ENCODE measurements at regions not wholly inside any gene's neighbourhood (a gene's known extent, or its start where the extent isn't known, plus 50 kb on each side); places are given as distances from the start of the nearest gene placed in this dataset.

- DNase-seq (ENCODE audit: low read depth in 2 of 2), result no peak
Observed at GRCh38 chrX:10021461-10022272, 54.5 kb downstream of the CLDN34 start.

GRCh38 chrX:10022273-10022541 lies 55.0 kb downstream of the CLDN34 start:
- no peak for DNase-seq (ENCODE audit: low read depth in 2 of 2)

DNA sequence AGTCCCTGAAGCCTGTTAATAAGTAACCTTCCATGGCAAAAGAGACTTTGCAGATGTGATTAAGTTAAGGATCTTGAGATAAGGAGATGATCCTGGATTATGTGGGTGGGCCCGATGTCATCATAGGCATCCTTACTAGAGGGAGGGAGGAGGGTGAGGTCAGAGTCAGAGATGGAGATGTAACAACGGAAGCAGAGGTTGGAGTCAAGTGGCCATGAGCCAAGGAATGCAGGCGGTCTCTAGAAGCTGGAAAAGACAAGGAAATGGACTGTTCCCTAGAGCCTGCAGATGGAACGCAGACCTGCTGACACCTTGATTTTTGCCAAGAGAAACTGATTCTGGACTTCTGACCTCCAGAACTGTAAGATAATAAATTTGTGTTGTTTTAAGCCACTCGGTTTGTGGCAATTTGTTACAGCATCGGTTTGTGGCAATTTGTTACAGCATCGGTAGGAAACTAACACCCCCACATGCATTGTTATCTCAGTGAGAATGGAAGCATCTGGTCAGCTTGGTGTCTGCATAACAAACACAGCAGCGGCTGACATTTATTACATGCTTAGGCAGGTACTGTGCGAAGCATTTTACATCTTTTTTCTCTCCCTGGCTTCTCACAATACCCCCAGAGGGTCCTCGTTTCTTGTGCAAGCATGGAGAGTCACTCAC lies 55.6 kb downstream of the CLDN34 start:
- no peak for DNase-seq (ENCODE audit: low read depth in 2 of 2)

- DNase-seq (ENCODE audit: low read depth in 2 of 2), result no peak
Observed at GRCh38 chrX:10023821-10024220, 56.7 kb downstream of the CLDN34 start.

DNA sequence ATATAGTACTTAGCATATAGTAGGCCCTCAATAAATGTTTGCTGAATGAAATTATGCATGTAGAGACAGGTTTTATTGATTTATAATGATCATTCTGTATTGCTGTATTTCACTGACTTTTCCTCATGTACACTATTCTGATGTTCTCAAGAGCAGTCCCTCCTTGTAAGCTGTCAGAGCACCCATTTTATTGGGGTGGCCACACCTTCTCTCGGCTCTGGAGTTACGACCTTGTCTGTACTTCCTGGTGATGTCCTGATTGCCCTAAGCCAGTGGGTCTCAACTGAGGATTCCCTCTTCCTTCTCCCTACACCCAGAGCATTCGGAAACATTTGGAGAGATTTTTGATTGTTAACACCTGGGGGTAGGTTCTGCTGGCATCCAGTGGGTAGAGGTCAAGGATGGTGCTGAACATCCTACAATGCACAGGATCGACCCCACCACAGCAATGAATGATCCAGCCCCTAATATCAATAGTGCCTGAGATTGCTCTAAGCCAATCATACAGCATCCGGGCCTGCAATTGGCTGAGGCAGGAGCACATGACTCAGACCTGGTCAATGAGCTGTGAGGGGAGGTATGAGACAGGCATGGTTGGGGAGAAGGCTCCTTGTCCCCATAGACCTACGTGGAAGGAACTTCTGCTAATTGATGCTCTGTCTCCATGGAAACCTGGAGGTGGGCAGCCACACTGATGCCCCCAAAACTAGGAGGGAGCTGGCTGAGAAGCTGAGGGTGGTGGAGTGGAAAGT lies 58.8 kb downstream of the CLDN34 start:
- no peak for DNase-seq (ENCODE audit: low read depth in 2 of 2)

DNA sequence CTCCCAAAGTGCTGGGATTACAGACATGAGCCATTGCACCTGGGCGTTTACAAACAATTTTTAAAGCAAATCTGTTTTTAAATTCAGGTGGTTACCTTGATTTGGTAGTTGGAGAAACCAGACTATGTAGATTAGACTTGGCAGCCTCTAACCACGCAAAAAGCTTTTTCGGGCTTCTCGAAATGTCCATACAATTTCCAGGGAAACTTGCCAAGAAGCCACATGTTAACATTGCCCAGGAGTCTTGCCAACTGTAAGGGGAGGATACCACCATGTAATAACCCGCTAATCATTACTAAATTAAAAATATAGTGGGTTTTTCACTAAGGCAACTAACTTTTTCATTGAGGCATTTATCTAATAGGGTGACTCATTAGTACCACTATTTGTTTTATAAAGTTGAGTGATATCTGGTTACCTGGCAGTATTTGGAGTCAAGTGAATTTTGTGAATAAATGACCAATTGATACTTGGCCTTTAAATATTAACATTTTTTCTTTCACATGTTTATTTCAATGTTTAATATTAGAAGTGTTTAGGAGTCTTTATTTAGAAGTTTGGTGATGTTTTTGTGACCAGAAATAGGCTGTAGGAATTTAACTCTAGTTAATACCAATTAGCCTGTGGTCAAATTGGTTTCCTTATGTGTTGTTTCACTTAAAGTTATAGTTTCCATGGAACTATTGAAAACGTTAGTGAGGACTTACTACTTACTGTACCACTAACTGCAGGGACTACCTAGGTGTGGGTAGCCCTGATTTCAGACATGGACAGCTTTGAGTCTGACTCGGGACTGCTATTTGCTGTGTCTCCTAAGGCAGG lies 61.3 kb downstream of the CLDN34 start:
- no peak for DNase-seq (ENCODE audit: low read depth in 2 of 2)

DNA sequence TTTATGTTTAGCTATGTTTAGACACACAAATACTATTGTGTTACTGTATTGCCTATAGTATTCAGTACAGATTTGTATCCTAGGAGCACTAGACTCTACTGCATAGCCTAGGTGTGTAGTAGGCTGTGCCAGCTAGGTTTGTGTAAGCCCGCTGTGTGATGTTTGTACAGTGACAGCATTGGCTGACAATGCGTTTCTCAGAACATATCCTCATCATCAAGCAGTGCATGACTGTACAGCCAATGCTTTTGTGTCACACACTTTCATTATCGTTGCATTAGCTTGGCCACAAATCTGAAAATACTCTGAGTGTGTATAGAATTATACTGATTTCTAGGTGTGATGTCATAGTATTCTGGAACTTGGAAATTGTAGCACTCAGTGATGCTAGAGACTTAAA lies 63.4 kb downstream of the CLDN34 start:
- no peak for DNase-seq (ENCODE audit: low read depth in 2 of 2)

GRCh38 chrX:10031746-10032145 lies 64.6 kb downstream of the CLDN34 start:
- DNase-seq (ENCODE audit: low read depth in 2 of 2), result no peak

DNA sequence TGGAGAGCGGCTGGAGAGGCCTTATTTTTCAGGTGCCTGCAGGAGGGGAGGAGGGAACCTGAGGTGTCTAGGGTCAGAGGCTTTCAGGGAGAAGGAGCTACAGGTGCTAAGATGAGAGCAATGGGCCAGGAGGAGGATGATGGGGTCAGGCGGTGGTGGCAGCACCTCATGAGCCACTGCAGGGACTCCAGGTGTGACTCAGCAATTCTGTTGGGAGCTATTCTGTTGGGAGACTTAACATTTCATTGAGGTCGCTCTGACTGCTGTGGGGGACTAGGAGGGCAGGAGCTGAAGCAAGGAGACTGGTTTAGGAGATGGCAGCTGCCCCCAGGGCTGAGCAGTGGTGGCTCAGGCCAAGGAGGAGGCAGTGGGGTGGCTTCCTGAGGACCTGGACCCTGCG lies 65.0 kb downstream of the CLDN34 start:
- no peak for DNase-seq (ENCODE audit: low read depth in 2 of 2)

GRCh38 chrX:10033375-10034007 lies 66.3 kb downstream of the CLDN34 start:
- no peak for DNase-seq (ENCODE audit: low read depth in 2 of 2)

DNA sequence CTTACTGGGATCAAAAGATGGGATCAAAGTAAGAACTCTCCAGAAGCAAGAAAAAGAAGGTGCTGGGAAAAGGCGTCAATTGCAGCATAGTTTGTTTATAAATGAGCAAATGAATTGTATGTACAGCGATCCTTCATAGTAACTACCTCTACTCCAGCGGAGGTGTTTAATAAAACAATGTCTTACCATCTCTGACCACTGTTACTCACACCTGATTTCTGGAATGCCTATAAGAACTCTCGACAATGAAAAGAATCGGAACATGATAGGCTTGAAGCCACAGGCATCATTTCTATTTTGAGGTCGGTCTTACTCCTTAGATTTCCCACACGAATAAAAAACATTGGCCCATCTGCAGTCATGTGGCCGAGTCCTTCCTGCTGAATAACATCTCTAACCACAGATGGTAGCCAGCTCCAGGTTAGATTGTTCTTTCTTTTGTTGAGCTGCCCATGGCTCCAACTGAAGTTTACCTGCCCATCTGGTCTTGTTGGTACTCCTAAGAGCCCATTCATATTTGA lies 67.6 kb downstream of the CLDN34 start:
- DNase-seq (ENCODE audit: low read depth in 2 of 2), result no peak

GRCh38 chrX:10038585-10038984 lies 71.4 kb downstream of the CLDN34 start:
- DNase-seq (ENCODE audit: low read depth in 2 of 2), result no peak

GRCh38 chrX:10039821-10040793 lies 72.9 kb downstream of the CLDN34 start:
- no peak for DNase-seq (ENCODE audit: low read depth in 2 of 2)

DNA sequence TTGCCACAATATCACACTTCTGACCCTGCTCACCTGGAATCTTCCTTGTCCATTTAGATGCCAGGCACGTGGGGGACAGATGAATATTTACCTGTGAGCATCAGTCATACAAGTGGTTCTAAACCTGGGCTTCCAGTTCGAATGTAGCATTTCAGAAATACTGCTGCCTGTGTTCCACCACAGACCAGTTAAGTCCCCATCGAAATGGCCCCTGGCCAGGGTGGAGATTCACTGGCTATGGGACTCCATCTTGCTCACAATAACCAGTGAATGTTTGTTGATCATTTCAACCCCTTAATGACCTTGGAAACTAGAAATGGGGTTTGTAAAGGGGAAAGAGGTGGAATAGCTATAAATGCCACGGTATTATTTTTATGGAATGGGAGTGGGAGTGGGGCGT lies 73.8 kb downstream of the CLDN34 start:
- no peak for DNase-seq (ENCODE audit: low read depth in 2 of 2)

DNA sequence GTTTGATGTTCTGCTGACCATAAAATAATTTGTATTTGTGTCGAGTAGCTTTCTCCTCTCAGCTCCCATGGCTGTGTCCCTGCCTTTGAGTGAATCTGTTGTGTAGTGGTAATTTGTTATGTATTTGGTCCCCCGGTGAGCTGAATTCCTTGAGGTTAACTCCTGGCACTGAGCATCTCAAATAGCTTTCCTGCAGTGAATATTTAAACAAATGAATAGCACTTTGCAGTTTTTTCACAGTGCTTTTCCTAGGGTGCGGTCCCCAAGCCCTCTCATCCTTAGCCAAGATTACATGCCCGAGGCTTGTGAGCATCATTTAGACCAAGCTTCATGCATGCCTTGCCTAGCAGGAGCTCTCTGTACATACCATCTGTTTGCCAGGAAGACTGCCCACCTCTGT lies 74.2 kb downstream of the CLDN34 start:
- DNase-seq (ENCODE audit: low read depth in 2 of 2), result no peak

DNA sequence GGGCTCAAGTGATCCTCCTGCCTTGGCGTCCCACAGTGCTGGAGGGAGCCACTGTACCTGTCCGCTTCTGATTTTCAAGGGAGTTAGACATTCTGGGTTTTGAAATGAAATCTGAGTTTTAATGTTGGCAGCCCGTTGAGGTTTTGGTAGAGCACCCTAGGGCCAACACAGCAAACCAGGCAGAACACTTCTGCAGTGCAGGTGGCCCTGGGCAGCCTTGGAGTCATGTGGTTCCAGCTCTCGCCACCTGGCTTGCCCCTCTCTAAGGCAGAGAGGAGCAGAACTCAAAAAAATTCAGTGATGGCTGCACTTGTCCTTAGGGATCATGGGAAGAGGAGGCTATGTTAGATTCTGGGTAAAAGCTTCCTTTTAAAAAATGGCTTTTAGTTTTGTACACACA lies 74.9 kb downstream of the CLDN34 start:
- no peak for DNase-seq (ENCODE audit: low read depth in 2 of 2)

DNA sequence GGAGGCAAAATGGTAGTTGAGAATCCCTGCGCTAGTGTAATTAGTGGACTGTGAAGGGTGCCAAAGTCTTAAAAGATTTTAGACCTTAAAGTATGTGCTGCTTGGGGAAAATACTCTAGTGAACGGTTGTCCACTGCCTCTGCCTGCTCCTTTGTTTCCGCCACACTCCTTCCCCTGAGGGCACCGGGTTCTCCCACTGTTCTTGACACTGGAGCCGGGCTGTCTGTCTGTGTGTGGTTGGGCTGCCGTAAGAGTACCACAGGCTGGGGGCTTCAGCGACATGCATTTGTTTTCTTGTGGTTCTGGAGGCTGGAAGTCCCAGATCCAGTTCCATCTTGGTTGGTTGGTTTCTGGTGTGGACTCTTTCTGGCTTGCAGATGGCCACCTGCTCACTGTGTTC lies 76.2 kb downstream of the CLDN34 start:
- no peak for DNase-seq (ENCODE audit: low read depth in 2 of 2)

DNA sequence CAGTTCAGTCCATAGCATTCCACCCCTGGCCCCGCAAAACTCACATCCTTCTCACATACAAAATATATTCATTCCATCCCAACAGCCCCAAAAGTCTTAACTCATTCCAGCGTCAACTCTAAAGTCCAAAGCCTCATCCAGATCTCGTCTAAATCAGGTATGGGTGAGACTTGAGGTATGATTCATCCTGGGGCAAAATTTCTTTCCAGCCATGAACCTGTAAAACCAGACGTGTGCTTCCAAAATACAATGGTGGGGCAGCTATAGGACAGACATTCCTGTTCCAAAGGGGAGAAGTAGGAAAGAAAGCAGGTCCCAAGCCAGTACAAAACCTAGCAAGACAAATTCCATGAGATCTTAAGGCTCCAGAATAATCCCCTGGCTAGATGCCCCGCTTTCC lies 76.9 kb downstream of the CLDN34 start:
- no peak for DNase-seq (ENCODE audit: low read depth in 2 of 2)

GRCh38 chrX:10045327-10046000 lies 78.3 kb downstream of the CLDN34 start:
- no peak for DNase-seq (ENCODE audit: low read depth in 2 of 2)

DNA sequence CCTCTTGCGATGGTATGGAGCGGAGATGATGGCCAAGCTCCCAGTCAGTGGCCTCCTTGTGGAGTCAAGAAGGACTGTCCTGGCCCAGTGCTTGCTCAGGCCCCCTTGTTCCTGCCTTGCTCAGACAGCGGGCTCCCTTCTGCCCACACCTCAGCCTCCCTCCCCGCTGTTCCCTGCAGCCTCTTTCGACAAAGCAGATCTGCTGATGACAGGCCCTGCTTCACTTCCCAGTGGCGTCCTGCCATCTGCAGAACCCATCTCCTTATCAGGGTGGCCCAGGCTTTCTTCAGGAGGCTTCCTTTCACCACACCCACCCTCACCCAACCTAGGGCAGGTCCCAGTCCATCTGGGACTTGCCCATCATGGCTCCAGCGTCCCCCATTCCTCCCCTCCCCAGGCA lies 80.0 kb downstream of the CLDN34 start:
- DNase-seq (ENCODE audit: low read depth in 2 of 2), result no peak
